GM21515 (cell line): ENCODE measurements at regions not wholly inside any gene's neighbourhood (a gene's known extent, or its start where the extent isn't known, plus 50 kb on each side); places are given as distances from the start of the nearest gene placed in this dataset.
"Not testable (repeated sequence)": the region's sequence is repeated elsewhere in the genome, so short reads cannot be mapped to it uniquely, and the experiment has no call there.

ENCODE experiments used
- ATAC-seq: cut with Tn5 transposase; IDR thresholded peaks from one replicate; pipeline ENCODE4 v1.9.1; 2021; ENCODE audit not compliant: unreplicated experiment

DNA sequence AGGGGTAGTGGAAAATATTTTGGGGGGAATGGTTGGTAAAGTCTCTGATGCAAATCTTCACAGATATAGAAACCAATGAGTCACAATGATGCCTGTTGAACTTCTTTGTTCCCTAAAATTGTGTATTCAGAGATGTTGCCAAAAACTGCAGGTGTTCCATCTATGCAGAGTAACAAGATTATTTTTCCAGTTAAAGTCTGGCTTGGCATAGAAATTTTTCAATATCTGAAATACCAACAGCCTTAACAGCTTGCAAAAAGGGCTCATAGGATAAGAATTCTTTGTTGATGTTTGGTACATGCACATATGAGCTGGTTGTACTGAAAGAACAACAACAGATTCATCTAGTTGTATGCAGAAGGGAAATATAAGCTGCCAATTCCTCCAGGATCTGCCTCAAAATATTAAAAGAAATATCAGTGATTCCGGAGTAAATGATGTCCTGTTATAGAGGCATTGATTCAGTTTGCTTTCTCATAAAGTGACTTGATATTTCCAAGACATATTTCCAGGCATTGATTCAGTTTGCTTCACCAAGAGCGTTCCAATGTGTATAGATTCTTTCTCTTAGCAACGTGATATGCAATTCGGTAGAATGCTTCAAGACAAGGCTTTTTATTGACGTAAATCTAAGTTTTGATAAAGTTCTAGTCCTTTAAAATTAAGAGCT lies 564.4 kb downstream of the TMA16 start:
- ATAC-seq: no peak

DNA sequence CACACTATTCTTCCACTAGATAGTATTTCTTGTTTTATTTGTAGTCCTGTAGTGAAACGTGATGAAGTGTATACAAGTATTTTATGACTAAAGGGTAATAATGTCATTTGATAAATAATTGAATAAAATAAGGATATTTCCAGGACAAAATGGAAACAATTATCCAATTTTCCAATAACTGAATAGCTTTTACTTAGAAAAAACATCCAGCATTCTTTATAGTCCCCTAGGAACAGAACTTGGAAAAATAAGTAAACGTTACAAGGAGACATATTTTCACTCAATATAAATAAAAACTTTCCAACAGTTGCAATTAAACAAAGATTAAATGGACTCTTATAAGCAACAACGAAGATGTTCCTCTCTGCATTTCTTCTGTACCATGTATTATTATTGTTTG lies 566.0 kb downstream of the TMA16 start:
- no peak for ATAC-seq

- no peak for ATAC-seq
Observed at GRCh38 chr4:164068392-164068791, 573.9 kb downstream of the TMA16 start.

DNA sequence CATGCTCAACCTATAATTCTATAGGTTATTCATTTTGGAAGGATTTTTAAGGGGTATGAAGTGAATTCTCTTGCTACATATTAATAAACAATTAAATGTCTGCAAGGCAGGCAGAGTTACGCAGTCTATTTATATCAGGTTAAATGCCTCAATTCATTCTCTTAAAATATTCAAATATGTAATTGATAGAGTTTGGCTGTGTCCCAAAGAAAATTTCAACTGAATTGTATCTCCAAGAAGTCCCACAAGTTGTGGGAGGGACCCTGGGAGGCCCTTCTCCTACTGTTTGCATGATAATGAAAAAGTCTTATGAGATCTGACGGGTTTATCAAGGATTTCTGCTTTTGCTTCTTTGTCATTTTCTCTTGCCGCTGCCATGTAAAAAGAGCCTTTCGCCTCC lies 576.1 kb downstream of the TMA16 start:
- no peak for ATAC-seq

DNA sequence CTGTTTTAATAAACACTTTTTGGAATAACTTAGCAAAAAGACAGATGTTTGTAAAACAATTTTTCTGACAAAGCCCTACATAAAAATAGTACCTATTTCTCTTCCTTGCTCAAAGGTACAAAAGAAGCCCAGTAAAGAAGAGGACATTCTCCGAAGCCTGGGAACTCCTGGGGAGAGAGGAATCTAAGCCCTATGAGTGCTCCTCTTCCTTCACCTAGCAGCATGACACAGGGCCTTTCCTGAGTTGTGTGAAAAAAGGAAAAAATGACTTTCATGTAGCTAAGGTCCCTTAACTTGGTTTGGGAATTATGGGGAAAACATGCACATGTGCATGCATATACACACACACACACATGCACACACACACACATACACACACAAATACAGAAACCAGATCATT lies 586.9 kb downstream of the TMA16 start:
- no peak for ATAC-seq

- no peak for ATAC-seq
Observed at GRCh38 chr4:164081801-164082200, 587.3 kb downstream of the TMA16 start.

- ATAC-seq: no peak
Observed at GRCh38 chr4:164087733-164088132, 593.2 kb downstream of the TMA16 start.

GRCh38 chr4:164095313-164096110 lies 601.0 kb downstream of the TMA16 start:
- no peak for ATAC-seq

GRCh38 chr4:164096766-164097518 lies 602.5 kb downstream of the TMA16 start:
- ATAC-seq: no peak

DNA sequence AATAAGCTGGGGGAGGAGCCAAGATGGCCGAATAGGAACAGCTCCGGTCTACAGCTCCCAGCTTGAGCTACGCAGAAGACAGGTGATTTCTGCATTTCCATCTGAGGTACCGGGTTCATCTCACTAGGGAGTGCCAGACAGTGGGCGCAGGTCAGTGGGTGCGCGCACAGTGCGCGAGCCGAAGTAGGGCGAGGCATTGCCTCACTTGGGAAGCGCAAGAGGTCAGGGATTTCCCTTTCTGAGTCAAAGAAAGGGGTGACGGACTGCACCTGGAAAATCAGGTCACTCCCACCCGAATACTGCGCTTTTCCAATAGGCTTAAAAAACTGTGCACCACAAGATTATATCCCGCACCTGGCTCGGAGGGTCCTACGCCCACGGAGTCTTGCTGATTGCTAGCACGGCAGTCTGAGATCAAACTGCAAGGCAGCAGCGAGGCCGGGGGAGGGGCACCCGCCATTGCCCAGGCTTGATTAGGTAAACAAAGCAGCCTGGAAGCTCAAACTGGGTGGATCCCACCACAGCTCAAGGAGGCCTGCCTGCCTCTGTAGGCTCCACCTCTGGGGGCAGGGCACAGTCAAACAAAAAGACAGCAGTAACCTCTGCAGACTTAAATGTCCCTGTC lies 606.4 kb downstream of the TMA16 start:
- not testable (repeated sequence) for ATAC-seq

DNA sequence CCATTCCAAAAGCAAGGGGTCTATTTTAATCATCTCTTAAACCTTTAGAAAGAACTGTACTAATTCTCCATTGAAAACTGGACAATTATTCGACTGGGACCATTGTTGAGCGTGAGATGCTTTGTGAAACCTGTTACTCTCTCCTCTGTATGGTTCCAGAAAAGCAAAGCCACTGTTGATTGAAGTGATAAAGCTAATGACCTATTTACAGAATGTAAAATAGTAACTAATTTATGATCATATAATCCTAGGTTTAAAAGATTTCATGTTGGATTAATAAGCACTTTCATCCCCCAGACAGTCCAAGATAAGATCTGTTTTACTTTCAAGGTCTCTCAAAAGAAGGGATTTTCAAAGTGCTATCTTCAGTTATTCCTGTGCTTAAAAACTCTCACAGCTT lies 614.5 kb downstream of the TMA16 start:
- ATAC-seq: no peak

GRCh38 chr4:164109503-164109902 lies 615.0 kb downstream of the TMA16 start:
- ATAC-seq: no peak

- ATAC-seq: no peak
Observed at GRCh38 chr4:164115236-164115635, 620.7 kb downstream of the TMA16 start.

DNA sequence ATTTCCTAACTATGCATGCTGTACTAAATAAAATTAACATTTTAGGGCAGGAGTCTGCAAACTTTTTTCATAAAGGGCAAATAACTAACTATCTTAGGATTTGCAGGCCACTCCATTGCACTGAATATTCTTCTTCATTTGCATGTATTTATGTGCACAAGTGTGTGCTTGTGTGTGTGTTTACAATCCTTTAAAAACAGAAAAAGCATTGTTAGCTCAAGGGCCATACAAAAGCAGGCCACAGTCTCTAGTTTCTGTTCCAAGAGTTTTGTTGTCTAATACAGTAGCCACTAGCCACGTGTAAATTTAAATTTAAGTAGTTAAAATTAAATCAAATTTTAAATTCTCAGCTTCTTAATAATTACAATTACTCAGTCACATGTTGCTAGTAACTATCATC lies 621.8 kb downstream of the TMA16 start:
- no peak for ATAC-seq

- ATAC-seq: no peak
Observed at GRCh38 chr4:164134388-164134787, 619.5 kb upstream of the SMIM31 start.

- no peak for ATAC-seq
Observed at GRCh38 chr4:164136180-164136616, 617.7 kb upstream of the SMIM31 start.

DNA sequence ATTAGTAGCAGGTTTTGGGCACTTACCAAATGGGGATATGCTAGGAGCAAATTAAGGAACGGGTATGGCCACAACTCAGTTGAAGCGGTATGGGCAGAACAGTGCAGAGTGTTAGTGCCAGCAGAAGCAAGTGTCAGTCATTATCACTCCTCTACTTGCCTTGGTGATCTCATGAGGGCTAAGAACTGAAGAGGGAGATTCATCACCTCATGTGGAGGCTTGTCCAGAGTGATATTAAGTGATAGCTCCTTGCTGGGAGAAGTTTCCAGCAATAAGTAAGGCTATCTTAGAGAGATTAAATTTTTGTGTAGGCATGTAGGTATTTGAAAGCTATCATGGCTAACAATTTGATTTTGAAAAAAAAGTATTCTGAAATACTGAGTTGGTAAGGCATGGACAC lies 615.4 kb upstream of the SMIM31 start:
- ATAC-seq: no peak

DNA sequence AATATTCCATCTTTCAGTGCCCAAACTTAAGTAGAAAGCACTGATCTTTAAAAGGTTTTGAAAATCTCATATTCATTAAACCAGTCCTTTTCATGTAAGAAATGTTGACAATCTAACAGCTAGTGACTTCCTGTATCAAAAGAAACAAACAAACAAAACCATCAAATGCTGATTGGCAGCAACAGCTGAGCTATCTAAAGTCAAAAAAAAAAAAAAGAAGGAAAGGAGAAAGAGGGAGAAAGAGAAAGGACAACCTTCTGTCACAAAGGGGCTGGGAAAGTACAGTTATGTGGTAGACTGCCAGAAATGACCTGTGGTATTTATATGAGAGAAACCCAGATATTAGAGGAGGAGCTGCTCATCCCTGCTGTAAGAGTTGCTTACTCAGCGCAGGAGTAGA lies 614.6 kb upstream of the SMIM31 start:
- ATAC-seq: no peak

DNA sequence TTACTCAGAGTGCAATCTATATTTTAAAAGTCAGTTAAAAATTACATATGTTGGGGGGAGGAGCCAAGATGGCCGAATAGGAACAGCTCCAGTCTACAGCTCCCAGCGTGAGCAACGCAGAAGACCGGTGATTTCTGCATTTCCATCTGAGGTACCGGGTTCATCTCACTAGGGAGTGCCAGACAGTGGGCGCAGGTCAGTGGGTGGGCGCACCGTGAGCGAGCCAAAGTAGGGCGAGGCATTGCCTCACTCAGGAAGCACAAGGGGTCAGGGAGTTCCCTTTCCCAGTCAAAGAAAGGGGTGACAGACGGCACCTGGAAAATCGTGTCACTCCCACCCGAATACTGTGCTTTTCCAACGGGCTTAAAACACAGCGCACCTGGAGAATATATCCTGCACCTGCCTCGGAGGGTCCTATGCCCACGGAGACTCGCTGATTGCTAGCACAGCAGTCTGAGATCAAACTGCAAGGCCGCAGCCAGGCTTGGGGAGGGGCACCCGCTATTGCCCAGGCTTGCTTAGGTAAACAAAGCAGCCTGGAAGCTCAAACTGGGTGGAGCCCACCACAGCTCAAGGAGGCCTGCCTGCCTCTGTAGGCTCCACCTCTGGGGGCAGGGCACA lies 612.1 kb upstream of the SMIM31 start:
- ATAC-seq: not testable (repeated sequence)

DNA sequence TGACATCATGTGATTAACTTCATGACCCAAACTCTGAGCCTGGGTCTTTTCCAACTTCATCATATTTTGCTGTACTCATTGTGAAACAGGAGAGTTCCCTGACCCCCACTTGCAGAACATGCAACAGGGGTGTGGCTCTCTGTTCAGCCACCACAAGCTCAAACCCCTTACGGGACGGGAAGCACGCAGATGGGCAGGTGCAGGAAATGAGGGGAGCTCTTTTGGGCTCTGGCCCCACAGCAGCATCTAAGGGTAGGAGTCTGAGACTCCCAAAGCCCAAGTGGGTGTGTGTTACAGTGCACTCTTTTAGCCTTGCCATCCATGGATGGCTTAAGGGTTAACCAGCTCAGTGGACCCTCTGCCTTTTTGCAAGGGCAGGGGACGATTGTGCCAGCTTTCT lies 599.5 kb upstream of the SMIM31 start:
- ATAC-seq: no peak

DNA sequence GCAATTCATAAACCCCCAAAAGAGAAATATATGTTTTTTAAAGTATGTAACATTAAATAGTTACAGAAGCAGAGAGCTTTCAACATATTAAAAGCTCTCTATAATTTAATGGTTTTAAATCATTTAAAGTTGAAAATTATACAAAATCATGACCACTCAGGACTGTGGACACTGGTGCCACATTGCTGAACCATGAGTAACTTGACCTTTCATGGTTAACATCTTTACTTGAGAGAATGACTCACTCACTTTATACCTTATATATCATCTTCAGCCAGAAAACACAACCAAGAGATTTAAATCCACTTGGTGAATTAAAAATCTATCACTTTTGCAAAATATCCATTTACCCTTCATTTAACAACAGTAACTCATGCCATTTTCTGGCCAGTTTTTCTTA lies 584.3 kb upstream of the SMIM31 start:
- no peak for ATAC-seq
